T-cell (primary cell): ENCODE measurements at regions not wholly inside any gene's neighbourhood (a gene's known extent, or its start where the extent isn't known, plus 50 kb on each side); places are given as distances from the start of the nearest gene placed in this dataset.

Experiments
- ATAC-seq, 4 experiments: fragments of 200-7000 bp in 3 of 4; fragments of 150-1000 bp in 1 of 4; cut with Tn5 transposase; replicated peaks in 1 of 4; 1 replicate in 3 of 4; 2 replicates in 1 of 4; pipeline ENCODE4 v1.10.0; 2021; ENCODE audit warnings: moderate library complexity in 3 of 4, mild to moderate bottlenecking in 2 of 4, moderate number of reproducible peaks in 1 of 4
- CTCF ChIA-PET, 2 donors: fragments of 300-600 bp; sonication (Branson Sonifier 250); formaldehyde crosslinking; loops; one replicate each; lab custom pipeline; 2022; ENCODE audit warnings: antibody characterized with exemption in 2 of 2; lab: Charles Lee
- POLR2A ChIA-PET, 2 donors: fragments of 300-600 bp; sonication (Branson Sonifier 250); formaldehyde crosslinking; loops; one replicate each; lab custom pipeline; 2022; ENCODE audit warnings: antibody characterized with exemption in 2 of 2; lab: Charles Lee
- DNase-seq, 35 experiments: peaks; one replicate each; pipeline versions ENCODE4 v3.0.0 to v3.0.0-alpha.2; 2013 to 2023
- H3K27ac ChIP-seq: one replicate; pipeline ENCODE4 v1.5.1; 2013; ENCODE audit warnings: low read length
- H3K27me3 ChIP-seq, 2 experiments: replicated peaks in 1 of 2; 1 replicate in 1 of 2; 2 replicates in 1 of 2; pipeline versions ENCODE4 v1.6.1 to v1.7.0; 2013; ENCODE audit warnings: low read length in 1 of 2, mixed read lengths in 1 of 2; ENCODE audit not compliant: control insufficient read depth in 2 of 2, insufficient read depth in 2 of 2; ENCODE audit errors: extremely low read depth in 1 of 2
- H3K36me3 ChIP-seq, 2 donors: 1 replicate in 1 of 2; 2 replicates in 1 of 2; pipeline versions ENCODE4 v1.6.1 to v1.7.0; 2013; ENCODE audit warnings: low read length in 1 of 2; ENCODE audit not compliant: control insufficient read depth in 2 of 2, insufficient read depth in 1 of 2; ENCODE audit errors: extremely low read depth in 1 of 2
- H3K4me1 ChIP-seq, 2 experiments: 1 replicate in 1 of 2; 2 replicates in 1 of 2; pipeline versions ENCODE4 v1.6.1 to v1.7.0; 2013; ENCODE audit warnings: low read length in 2 of 2, mixed read lengths in 1 of 2; ENCODE audit not compliant: insufficient read depth in 2 of 2, control insufficient read depth in 1 of 2; ENCODE audit errors: extremely low read depth in 1 of 2
- H3K4me3 ChIP-seq, 2 donors: 1 replicate in 1 of 2; 2 replicates in 1 of 2; pipeline versions ENCODE4 v1.5.1 to v1.7.0; 2013; ENCODE audit warnings: mild to moderate bottlenecking in 2 of 2, low read length in 1 of 2, moderate library complexity in 1 of 2; ENCODE audit not compliant: control insufficient read depth in 1 of 2; ENCODE audit errors: extremely low read depth in 1 of 2
- H3K9me3 ChIP-seq: 2 replicates; pipeline ENCODE4 v1.7.0; 2013
- H3K27ac Mint-ChIP-seq, 2 donors: one replicate each; pipeline ENCODE4 v1.8.0; 2020 to 2021; ENCODE audit warnings: mild to moderate bottlenecking in 2 of 2, mixed read lengths in 2 of 2
- H3K27me3 Mint-ChIP-seq, 2 donors: one replicate each; pipeline ENCODE4 v1.8.0; 2021 to 2022; ENCODE audit warnings: mixed read lengths in 2 of 2
- H3K36me3 Mint-ChIP-seq: one replicate; pipeline ENCODE4 v1.8.0; 2021; ENCODE audit warnings: mixed read lengths
- H3K4me1 Mint-ChIP-seq, 3 donors: one replicate each; pipeline ENCODE4 v1.8.0; 2020 to 2022; ENCODE audit warnings: mixed read lengths in 3 of 3, mild to moderate bottlenecking in 1 of 3
- H3K4me3 Mint-ChIP-seq, 3 donors: one replicate each; pipeline ENCODE4 v1.8.0; 2020 to 2022; ENCODE audit warnings: mild to moderate bottlenecking in 3 of 3, mixed read lengths in 3 of 3, moderate library complexity in 3 of 3
- H3K9me3 Mint-ChIP-seq, 3 donors: one replicate each; pipeline ENCODE4 v1.8.0; 2020 to 2022; ENCODE audit warnings: mixed read lengths in 3 of 3
- WGBS: methylation state at CpG from one replicate; pipeline ENCODE4 v1.1.5; 2013; ENCODE audit warnings: missing lambda C conversion rate; ENCODE audit not compliant: insufficient coverage; 5-methylcytosine and 5-hydroxymethylcytosine counted together

- ChIA-PET CTCF (no interaction called here), POLR2A (interaction anchor here in 1 of 2 donors (0.6 kb wide), 1 partner anchor 1875 kb away, joined by 3 read pairs; no protein-coding TSS in a partner anchor)
- H3K36me3 ChIP-seq: no peaks in the 10 kb centered on the region
- H3K27me3 ChIP-seq: no peaks in the 10 kb centered on the region
- Mint-ChIP-seq H3K4me3 (no peak overlapping the region), H3K36me3 (no peaks in the 10 kb centered on the region), H3K27me3 (no peaks in the 10 kb centered on the region), H3K27ac (no peak overlapping the region), H3K9me3 (peaks cover 0 to 14% (median 7%) of the 10 kb centered on the region in 3 donors), H3K4me1 (no peaks in the 10 kb centered on the region)
- H3K4me1 ChIP-seq: no peaks in the 10 kb centered on the region
- 39% methylated on average over 3 of the region's 10 CpGs for WGBS
- no peaks in the 10 kb centered on the region for H3K9me3 ChIP-seq
- no peak for ATAC-seq
- H3K4me3 ChIP-seq: no peak overlapping the region
- no peak for DNase-seq
- no peak overlapping the region for H3K27ac ChIP-seq
Observed at GRCh38 chr7:109246330-109247077, 676.8 kb downstream of the DNAJB9 start.

- H3K4me1 Mint-ChIP-seq: no peaks in the 10 kb centered on the region
- Histone ChIP-seq H3K27me3 (no peaks in the 10 kb centered on the region), H3K4me1 (no peaks in the 10 kb centered on the region), H3K4me3 (no peak overlapping the region), H3K9me3 (no peaks in the 10 kb centered on the region), H3K27ac (no peak overlapping the region), H3K36me3 (no peaks in the 10 kb centered on the region)
- H3K9me3 Mint-ChIP-seq: peaks cover 0 to 4% (median 0%) of the 10 kb centered on the region in 3 donors
- ATAC-seq: no peak
- no CpG with 5 or more reads among the region's 3 CpGs for WGBS
- H3K27me3 Mint-ChIP-seq: no peaks in the 10 kb centered on the region
- POLR2A ChIA-PET: no interaction called here
- no peak for DNase-seq
- H3K27ac Mint-ChIP-seq: no peak overlapping the region
- CTCF ChIA-PET: no interaction called here
- no peaks in the 10 kb centered on the region for H3K36me3 Mint-ChIP-seq
- H3K4me3 Mint-ChIP-seq: no peak overlapping the region
Observed at GRCh38 chr7:109256762-109257560, 687.3 kb downstream of the DNAJB9 start.

DNA sequence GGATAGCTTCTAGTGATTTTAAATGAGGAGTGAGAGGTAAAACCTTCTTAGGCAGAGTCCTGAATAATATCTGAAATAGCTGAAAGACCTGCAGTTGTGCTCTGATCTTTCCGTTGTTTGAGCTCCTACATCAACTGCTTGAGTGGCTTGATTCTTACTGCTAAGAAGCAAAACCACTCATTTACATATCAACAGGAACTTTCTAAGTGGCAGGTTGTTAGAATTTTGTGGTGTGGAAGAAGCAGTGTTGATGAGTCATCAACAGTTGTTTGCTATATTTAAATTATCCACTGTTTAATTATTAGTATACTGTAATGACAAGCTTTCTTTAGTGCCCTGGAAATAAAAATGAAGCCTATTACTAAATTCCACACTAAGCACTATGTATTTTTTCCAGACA is 689.5 kb downstream of the DNAJB9 start:
- no CpG with 5 or more reads among the region's 1 CpG for WGBS
- no peak for DNase-seq
- H3K4me1 Mint-ChIP-seq: no peaks in the 10 kb centered on the region
- no peak overlapping the region for H3K27ac Mint-ChIP-seq
- H3K36me3 ChIP-seq: no peaks in the 10 kb centered on the region
- no peaks in the 10 kb centered on the region for H3K4me1 ChIP-seq
- H3K27me3 ChIP-seq: no peaks in the 10 kb centered on the region
- no peak for ATAC-seq
- POLR2A ChIA-PET: interaction anchor here in 1 of 2 donors (0.8 kb wide), 1 partner anchor 312 kb away, joined by 7 read pairs; no protein-coding TSS in a partner anchor
- CTCF ChIA-PET: no interaction called here
- no peaks in the 10 kb centered on the region for H3K27me3 Mint-ChIP-seq
- no peak overlapping the region for H3K27ac ChIP-seq
- no peak overlapping the region for H3K4me3 Mint-ChIP-seq
- no peaks in the 10 kb centered on the region for H3K9me3 ChIP-seq
- peaks cover 2 to 8% (median 6%) of the 10 kb centered on the region in 3 donors for H3K9me3 Mint-ChIP-seq
- no peak overlapping the region for H3K4me3 ChIP-seq
- H3K36me3 Mint-ChIP-seq: no peaks in the 10 kb centered on the region

DNA sequence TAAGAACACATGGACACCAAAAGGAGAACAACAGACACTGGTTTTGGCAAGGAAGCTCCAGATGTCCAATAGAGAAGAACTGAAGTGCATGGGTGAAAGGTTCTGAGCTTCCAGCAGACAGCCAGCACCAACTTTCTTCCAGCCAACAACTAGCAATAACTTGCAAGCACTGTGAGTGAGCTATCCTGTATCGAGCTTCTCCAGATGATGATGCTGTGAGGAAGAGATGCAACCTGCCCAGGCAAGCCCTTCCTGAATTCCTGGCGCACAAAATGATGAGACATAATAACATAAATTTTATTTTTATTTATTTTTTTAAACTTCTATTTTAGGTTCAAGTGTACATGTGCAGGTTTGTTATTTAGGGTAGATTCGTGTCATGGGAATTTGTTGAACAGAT is 692.1 kb downstream of the DNAJB9 start:
- no CpG with 5 or more reads among the region's 3 CpGs for WGBS
- ATAC-seq: no peak
- H3K27me3 ChIP-seq: no peaks in the 10 kb centered on the region
- Mint-ChIP-seq H3K36me3 (no peaks in the 10 kb centered on the region), H3K4me3 (no peak overlapping the region), H3K9me3 (peaks cover 2 to 10% (median 8%) of the 10 kb centered on the region in 3 donors), H3K4me1 (no peaks in the 10 kb centered on the region), H3K27ac (no peak overlapping the region), H3K27me3 (no peaks in the 10 kb centered on the region)
- H3K4me1 ChIP-seq: no peaks in the 10 kb centered on the region
- H3K4me3 ChIP-seq: no peak overlapping the region
- H3K27ac ChIP-seq: no peak overlapping the region
- CTCF ChIA-PET: no interaction called here
- POLR2A ChIA-PET: interaction anchor here in 1 of 2 donors (0.9 kb wide), 1 partner anchor 10 kb away, joined by 3 read pairs; no protein-coding TSS in a partner anchor
- H3K9me3 ChIP-seq: no peaks in the 10 kb centered on the region
- DNase-seq: no peak
- H3K36me3 ChIP-seq: no peaks in the 10 kb centered on the region

DNA sequence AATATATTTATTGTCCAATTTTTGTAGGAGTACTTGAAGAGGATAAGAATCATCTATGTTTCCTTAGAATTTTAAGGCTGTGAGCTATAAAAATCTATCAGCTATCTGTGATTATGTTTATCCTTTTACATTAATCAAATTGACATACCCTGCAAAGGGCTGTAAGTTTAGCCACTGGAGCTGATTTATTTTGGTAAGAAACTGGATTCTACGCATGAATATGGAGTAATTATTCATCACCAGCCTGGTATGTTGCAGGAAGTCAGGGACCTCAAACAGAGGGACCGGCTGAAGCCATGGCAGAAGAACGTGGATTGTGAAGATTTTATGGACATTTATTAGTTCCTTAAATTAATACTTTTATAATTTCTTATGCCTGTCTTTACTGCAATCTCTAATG is 696.9 kb downstream of the DNAJB9 start:
- H3K36me3 Mint-ChIP-seq: no peaks in the 10 kb centered on the region
- H3K27me3 Mint-ChIP-seq: no peaks in the 10 kb centered on the region
- Histone ChIP-seq H3K4me1 (no peaks in the 10 kb centered on the region), H3K9me3 (no peaks in the 10 kb centered on the region), H3K27ac (no peak overlapping the region), H3K4me3 (no peak overlapping the region), H3K36me3 (no peaks in the 10 kb centered on the region), H3K27me3 (no peaks in the 10 kb centered on the region)
- H3K4me1 Mint-ChIP-seq: no peaks in the 10 kb centered on the region
- H3K4me3 Mint-ChIP-seq: no peak overlapping the region
- no peak for DNase-seq
- ChIA-PET POLR2A (no interaction called here), CTCF (no interaction called here)
- WGBS: no CpG with 5 or more reads among the region's 3 CpGs
- H3K27ac Mint-ChIP-seq: no peak overlapping the region
- ATAC-seq: no peak
- H3K9me3 Mint-ChIP-seq: peaks cover 10 to 18% (median 14%) of the 10 kb centered on the region in 3 donors

- Mint-ChIP-seq H3K4me3 (no peak overlapping the region), H3K27me3 (no peaks in the 10 kb centered on the region), H3K36me3 (no peaks in the 10 kb centered on the region), H3K27ac (no peak overlapping the region), H3K9me3 (peaks cover 2 to 10% (median 5%) of the 10 kb centered on the region in 3 donors), H3K4me1 (no peaks in the 10 kb centered on the region)
- DNase-seq (no peak), ATAC-seq (no peak)
- ChIA-PET CTCF (no interaction called here), POLR2A (no interaction called here)
- Histone ChIP-seq H3K36me3 (no peaks in the 10 kb centered on the region), H3K4me1 (no peaks in the 10 kb centered on the region), H3K27me3 (no peaks in the 10 kb centered on the region), H3K4me3 (no peak overlapping the region), H3K27ac (no peak overlapping the region), H3K9me3 (no peaks in the 10 kb centered on the region)
Observed at GRCh38 chr7:109276348-109276747, 706.7 kb downstream of the DNAJB9 start.
